ENCODE measurements at regions not wholly inside any gene's neighbourhood (a gene's known extent, or its start where the extent isn't known, plus 50 kb on each side); places are given as distances from the start of the nearest gene placed in this dataset.

DNA sequence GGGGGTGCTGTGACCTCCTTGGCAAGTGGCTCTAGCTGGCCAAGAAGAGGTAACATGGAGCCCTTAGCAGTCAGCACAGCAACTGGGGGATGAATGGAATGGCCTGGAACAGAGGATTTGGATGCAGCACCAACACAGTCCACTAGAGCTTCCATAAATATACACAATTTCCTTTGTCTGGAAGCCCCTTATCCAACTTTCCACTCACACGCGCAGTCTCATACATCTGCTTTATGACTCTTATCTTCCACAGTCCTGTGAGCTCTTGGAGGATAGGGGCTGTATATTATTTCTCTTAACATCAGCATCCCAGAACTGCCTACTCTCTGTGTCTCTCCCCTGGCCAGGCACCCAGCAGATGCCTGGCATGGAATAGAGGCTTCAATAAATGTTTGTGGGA lies 235.6 kb upstream of the MAF start:
- no peak for TF ChIP-seq POLR2AphosphoS5 (IDR thresholded peaks at IDR 0.05; ENCODE audit: borderline replicate concordance, low read depth, low read length)
- TF ChIP-seq EZH2 (IDR thresholded peaks at IDR 0.05), result no peak
- TF ChIP-seq FOXP2 (optimal IDR thresholded peaks at IDR 0.05; ENCODE audit: control extremely low read depth, extremely low read length, insufficient read depth), result no peak
